NCI-H460 (cell line): ENCODE measurements at regions not wholly inside any gene's neighbourhood (a gene's known extent, or its start where the extent isn't known, plus 50 kb on each side); places are given as distances from the start of the nearest gene placed in this dataset.

Experiments used
- DNase-seq: peaks from one replicate; pipeline ENCODE4 v3.0.0-alpha.2; 2016; ENCODE audit warnings: low read depth; ENCODE audit errors: extremely low read depth

- no peak for DNase-seq
Observed at GRCh38 chr13:69579351-69579750, 528.3 kb upstream of the ATXN8OS start.

GRCh38 chr13:69571606-69572323, 535.9 kb upstream of the ATXN8OS start:
- no peak for DNase-seq

- no peak for DNase-seq
Observed at GRCh38 chr13:69567514-69567913, 540.1 kb upstream of the ATXN8OS start.

GRCh38 chr13:69566104-69566716, 541.4 kb upstream of the ATXN8OS start:
- no peak for DNase-seq

- DNase-seq, result peak; percentile 13
Observed at GRCh38 chr13:69565334-69565733, 542.3 kb upstream of the ATXN8OS start.

- DNase-seq, result peak; percentile 37
Observed at GRCh38 chr13:69556540-69557196, 551.0 kb upstream of the ATXN8OS start.

GRCh38 chr13:69553976-69554375, 553.6 kb upstream of the ATXN8OS start:
- DNase-seq, result no peak

GRCh38 chr13:69551193-69551592, 556.4 kb upstream of the ATXN8OS start:
- no peak for DNase-seq

- no peak for DNase-seq
Observed at GRCh38 chr13:69547780-69548179, 559.8 kb upstream of the ATXN8OS start.

- no peak for DNase-seq
Observed at GRCh38 chr13:69545551-69545950, 562.1 kb upstream of the ATXN8OS start.

- peak; percentile 5 for DNase-seq
Observed at GRCh38 chr13:69524459-69525150, 583.0 kb upstream of the ATXN8OS start.

GRCh38 chr13:69496981-69497380, 610.6 kb upstream of the ATXN8OS start:
- no peak for DNase-seq

- no peak for DNase-seq
Observed at GRCh38 chr13:69495096-69495495, 612.5 kb upstream of the ATXN8OS start.

- no peak for DNase-seq
Observed at GRCh38 chr13:69487576-69487975, 620.0 kb upstream of the ATXN8OS start.

GRCh38 chr13:69485991-69486592, 621.5 kb upstream of the ATXN8OS start:
- DNase-seq, result no peak

- no peak for DNase-seq
Observed at GRCh38 chr13:69477451-69477850, 630.2 kb upstream of the ATXN8OS start.

GRCh38 chr13:69474011-69474685, 633.5 kb upstream of the ATXN8OS start:
- no peak for DNase-seq

- DNase-seq, result no peak
Observed at GRCh38 chr13:69468624-69469023, 639.0 kb upstream of the ATXN8OS start.

- DNase-seq, result no peak
Observed at GRCh38 chr13:69461397-69461796, 646.2 kb upstream of the ATXN8OS start.

- no peak for DNase-seq
Observed at GRCh38 chr13:69459346-69459745, 648.3 kb upstream of the ATXN8OS start.
